NCI-H446 (cell line): ENCODE measurements at regions not wholly inside any gene's neighbourhood (a gene's known extent, or its start where the extent isn't known, plus 50 kb on each side); places are given as distances from the start of the nearest gene placed in this dataset.
"Not testable (repeated sequence)": the region's sequence is repeated elsewhere in the genome, so short reads cannot be mapped to it uniquely, and the experiment has no call there.

ENCODE experiments used
- DNase-seq, 2 experiments: peaks; one replicate each; lab custom pipeline; 2025; lab: John Stamatoyannopoulos, UW

GRCh38 chr13:54004026-54004699, 975.5 kb downstream of the OLFM4 start:
- DNase-seq: no peak

GRCh38 chr13:54016542-54016941, 987.9 kb downstream of the OLFM4 start:
- DNase-seq: no peak

- DNase-seq: no peak
These were observed 989.9 kb downstream of the OLFM4 start for GRCh38 chr13:54018485-54018884.

GRCh38 chr13:54029226-54029625, 1000.6 kb downstream of the OLFM4 start:
- peak; percentile 1 to 29 for DNase-seq

- no peak for DNase-seq
These were observed 1001.1 kb downstream of the OLFM4 start for GRCh38 chr13:54029720-54030119.

GRCh38 chr13:54033323-54033861, 1004.8 kb downstream of the OLFM4 start:
- DNase-seq: no peak

GRCh38 chr13:54034047-54034446, 1005.4 kb downstream of the OLFM4 start:
- DNase-seq: no peak

GRCh38 chr13:54057416-54057815, 1028.8 kb downstream of the OLFM4 start:
- not testable (repeated sequence) for DNase-seq

- DNase-seq: not testable (repeated sequence)
These were observed 1041.3 kb downstream of the OLFM4 start for GRCh38 chr13:54069958-54070357.

- DNase-seq: no peak
These were observed 1049.0 kb downstream of the OLFM4 start for GRCh38 chr13:54077569-54077968.

- DNase-seq: no peak
These were observed 1049.8 kb downstream of the OLFM4 start for GRCh38 chr13:54078271-54078870.

GRCh38 chr13:54082309-54082708, 1053.7 kb downstream of the OLFM4 start:
- DNase-seq: not testable (repeated sequence)

GRCh38 chr13:54091884-54092283, 1063.3 kb downstream of the OLFM4 start:
- no peak for DNase-seq

GRCh38 chr13:54092686-54093085, 1064.1 kb downstream of the OLFM4 start:
- DNase-seq: no peak

- DNase-seq: no peak
These were observed 1082.0 kb downstream of the OLFM4 start for GRCh38 chr13:54110597-54110996.

GRCh38 chr13:54124700-54125099, 1096.1 kb downstream of the OLFM4 start:
- DNase-seq: no peak

- DNase-seq: not testable (repeated sequence)
These were observed 1102.3 kb downstream of the OLFM4 start for GRCh38 chr13:54130931-54131330.

- not testable (repeated sequence) for DNase-seq
These were observed 1102.8 kb downstream of the OLFM4 start for GRCh38 chr13:54131433-54131832.

- not testable (repeated sequence) for DNase-seq
These were observed 1103.5 kb downstream of the OLFM4 start for GRCh38 chr13:54132127-54132526.

- DNase-seq: not testable (repeated sequence)
These were observed 1104.1 kb downstream of the OLFM4 start for GRCh38 chr13:54132720-54133119.

- no peak for DNase-seq
These were observed 1105.1 kb downstream of the OLFM4 start for GRCh38 chr13:54133746-54134145.

- DNase-seq: no peak
These were observed 1116.2 kb downstream of the OLFM4 start for GRCh38 chr13:54144828-54145227.

GRCh38 chr13:54150851-54151250, 1122.2 kb downstream of the OLFM4 start:
- no peak for DNase-seq
